GM19467 (cell line): ENCODE measurements at regions not wholly inside any gene's neighbourhood (a gene's known extent, or its start where the extent isn't known, plus 50 kb on each side); places are given as distances from the start of the nearest gene placed in this dataset.

Experiments used
- ATAC-seq: cut with Tn5 transposase; IDR thresholded peaks from one replicate; pipeline ENCODE4 v1.9.1; 2021; ENCODE audit warnings: mild to moderate bottlenecking, moderate library complexity; ENCODE audit not compliant: unreplicated experiment

DNA sequence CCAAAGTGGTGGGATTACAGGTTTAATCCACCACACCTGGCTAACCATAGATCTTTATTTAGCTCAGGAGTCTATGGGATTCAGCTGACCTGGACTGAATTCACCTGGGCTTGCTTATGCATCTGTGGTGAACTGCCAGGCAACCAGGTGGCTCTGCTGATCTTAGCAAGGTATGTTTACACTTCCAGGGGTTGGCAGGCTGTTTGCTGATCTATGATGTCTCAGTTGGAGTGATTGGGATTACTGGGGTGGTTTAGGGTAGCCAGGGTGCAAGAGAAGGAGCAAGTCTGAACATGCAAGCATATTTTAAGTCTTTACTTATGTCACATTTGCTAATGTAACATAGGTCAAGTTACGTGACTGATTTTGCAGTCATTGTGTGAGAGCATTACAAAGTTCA lies 63.6 kb upstream of the JAK2 start:
- ATAC-seq: no peak

DNA sequence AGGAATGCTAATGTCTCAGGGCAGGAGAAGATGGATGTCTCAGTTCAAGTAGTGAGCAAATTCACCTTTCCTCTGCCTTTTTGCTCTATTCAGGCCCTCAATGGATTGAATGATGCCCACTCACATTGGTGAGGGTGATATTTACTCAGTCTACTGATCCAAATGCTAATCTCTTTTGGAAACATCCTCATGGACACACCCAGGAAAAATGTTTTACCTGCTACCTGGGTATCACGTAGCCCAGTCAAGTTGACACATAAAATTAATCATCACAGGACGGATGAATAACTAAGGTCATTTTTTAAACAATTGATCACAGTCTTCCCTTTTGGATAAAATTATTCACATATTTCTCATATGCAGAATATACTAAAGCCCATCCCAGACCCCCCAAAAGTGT lies 63.0 kb upstream of the JAK2 start:
- ATAC-seq: no peak

DNA sequence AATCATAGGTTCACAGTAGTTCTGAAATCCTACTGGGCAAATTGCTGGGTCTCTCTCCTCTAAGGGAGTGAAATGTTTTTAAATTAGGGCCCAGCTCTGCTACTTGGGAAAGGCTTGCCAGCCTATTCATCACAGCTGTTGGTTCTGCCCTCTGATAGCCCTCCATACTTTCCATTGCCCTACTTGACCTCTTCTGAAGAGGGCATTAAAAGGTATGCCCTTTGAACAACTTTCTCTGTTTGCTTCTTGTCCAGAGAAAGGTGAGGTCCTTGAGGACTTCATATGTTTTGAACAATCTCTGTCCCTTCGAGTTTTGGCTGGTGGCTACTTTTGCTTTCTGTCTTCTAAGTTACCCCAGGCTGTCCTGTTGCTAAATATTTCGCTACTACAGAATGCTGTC lies 62.3 kb upstream of the JAK2 start:
- no peak for ATAC-seq

DNA sequence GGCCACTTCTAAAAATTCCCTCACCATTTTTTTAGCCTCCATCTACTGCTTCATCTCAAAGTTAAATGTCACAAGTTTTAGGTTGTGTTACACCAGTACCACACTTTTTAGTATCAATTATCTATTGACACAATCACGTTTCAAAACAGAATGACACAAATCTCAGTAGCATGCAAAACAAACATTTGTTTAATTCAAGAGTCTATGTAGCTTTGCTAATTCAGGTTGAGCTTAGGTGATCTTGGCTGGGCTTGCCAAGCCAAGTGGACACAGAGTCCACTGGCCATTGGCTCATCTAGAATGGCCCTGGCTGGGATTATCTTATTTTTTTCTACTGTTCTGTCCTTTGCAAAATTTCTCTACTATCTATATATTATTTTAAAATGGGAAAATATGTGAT lies 61.9 kb upstream of the JAK2 start:
- ATAC-seq: no peak

DNA sequence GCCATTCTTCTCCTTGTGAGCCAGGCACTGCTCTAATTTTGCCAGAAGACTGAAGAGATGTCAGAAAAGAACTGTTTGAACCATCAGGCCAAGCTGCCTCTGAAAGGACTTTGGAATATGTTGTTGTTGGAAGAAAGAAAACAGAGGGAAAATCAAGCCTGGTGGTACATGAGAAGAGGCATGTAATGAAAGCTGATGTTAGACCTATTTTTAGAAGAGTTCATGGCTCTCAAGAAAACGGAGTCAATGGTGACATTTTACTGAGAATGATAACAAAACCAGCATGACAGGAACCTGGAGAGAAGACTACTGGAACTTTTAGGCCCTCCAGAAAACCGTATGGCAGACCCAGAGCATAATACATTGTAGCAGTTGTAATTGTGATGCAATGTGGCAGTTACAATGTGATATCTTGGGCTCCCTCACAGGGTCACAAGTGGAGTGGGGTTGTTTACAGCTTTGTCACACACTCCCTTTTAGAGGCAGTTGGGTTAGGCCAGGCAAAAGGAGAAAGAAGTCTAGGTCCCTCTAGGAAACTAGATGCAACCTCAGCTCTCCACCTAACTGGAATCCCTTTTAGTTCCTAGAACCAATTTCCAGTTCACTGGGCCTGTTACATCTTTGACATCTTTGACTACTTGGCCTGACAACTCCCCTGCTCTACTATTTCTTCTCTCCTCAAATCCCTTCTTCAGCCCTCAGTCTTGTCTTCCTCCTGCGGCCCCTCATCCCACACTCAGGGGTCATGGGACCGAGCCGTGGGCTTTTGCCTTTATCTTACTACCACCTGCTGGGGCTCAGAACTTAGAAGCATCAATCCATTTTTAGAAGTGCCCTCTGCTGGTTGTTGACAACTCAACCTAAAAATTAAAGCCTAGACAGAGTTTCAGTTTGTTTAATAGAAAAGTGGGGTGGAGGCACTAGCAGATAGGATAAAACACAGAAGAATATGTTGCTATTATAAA lies 61.2 kb upstream of the JAK2 start:
- peak; percentile 55 for ATAC-seq

DNA sequence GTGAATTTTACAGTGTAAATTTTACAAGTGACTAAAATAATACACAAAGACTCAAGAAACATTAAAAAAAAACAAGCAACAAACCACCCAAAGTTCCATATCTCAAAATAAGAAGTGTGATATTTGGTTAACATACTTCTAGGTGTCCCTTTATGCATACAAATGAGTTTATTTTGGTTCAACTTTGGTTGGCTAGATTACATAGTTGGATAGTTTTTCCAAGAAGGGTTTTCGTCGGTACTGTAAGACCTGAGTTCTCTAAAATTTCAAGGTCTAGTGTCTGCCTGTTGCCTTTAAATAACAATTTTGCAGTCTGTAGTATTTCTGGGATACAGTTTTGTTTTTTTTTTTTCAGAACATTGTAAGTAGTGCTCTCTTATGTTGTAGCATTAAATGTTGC lies 58.8 kb upstream of the JAK2 start:
- ATAC-seq: no peak

DNA sequence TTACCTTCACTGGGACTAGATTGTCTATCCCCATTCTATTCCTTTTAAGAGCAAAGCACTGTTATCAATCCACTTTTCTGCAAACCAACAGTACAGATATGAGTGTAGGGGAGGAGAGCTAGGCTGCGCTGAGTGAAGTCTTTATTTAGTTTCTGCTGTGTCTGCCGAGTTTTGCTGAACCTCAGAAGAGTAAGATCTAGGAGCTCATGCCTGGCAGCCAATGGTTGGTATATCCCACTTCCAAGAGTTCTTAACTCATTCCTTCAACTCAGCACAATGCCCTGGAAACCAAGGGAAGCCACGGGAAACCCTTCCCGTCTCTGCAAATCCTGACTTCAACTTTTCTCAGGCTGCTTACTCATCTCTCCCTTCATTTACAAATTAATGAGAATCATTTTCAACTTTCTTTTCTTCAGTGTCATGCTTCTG lies 58.0 kb upstream of the JAK2 start:
- ATAC-seq: no peak

DNA sequence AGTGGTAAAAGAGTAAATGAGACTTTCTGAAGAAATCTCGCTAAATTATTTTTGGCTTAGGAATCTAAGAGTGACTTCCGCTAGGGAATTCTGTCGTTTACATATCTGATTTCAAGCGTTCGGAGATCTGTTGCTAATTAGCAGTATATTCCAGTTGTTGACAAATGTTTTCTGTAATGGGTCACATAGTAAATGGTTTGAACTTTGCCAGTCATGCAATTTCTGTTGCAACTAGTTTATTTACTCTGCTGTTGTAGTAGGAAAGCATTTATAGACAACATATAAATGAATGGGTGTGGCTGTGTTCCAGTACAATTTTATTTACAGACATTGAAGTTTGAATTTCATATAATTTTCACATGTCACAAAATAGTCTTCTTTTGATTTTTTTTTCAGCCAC lies 57.4 kb upstream of the JAK2 start:
- no peak for ATAC-seq

DNA sequence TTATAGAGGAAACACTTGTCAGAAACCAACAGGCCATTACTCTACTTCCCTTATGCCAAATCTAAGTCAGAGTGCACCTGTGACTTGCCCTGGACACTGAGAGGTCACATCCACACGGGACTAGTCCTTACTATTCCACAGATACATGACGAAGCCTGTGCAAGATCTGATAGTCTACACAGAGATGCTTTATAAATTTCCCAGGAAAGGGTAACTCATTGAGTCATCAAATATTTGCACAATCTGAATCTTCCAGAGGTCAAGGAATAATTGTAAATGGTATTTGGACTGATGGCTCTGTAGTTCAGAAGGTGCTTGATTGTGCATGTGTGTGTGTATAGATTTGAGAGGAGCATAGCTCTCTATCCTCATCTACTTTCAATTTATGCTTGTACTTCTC lies 55.2 kb upstream of the JAK2 start:
- no peak for ATAC-seq

DNA sequence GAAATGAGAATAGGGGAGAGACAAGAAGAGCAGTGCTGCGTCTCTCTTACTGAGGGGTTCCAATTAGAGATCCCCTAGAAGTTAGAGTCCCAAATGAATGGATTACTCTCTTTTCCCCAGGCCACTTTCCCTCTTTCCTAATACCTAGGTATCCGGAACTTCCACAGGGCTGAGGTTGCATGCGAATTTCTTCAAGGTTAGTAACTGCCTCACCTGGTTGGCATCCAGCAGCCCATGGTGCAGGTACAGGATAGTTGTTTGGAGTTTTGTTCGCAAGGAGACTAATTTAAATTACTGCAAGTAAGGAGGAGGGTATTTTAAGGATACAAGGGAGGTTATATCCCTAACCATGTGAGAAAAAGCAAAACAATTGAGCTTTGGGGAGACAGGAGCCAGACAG lies 52.4 kb upstream of the JAK2 start:
- ATAC-seq: no peak

DNA sequence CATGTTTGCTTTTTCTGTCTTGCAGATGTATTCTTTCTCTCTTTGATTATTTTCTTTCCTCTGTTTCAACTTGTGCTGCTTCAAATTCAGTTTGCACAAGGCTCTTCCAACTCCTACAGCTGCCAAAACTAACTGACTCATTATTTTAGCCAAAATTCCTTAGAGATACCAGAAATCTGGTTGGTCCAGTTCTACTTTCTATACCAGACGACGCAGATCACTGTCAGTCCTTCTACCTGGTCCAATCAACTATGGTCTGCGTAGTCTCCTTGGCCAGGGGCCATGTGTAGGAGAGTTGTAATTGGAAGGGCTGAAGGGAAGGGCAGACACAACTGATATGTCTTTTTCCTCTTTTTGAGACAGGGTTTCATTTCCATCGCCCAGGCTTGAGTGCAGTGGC lies 51.9 kb upstream of the JAK2 start:
- ATAC-seq: no peak

DNA sequence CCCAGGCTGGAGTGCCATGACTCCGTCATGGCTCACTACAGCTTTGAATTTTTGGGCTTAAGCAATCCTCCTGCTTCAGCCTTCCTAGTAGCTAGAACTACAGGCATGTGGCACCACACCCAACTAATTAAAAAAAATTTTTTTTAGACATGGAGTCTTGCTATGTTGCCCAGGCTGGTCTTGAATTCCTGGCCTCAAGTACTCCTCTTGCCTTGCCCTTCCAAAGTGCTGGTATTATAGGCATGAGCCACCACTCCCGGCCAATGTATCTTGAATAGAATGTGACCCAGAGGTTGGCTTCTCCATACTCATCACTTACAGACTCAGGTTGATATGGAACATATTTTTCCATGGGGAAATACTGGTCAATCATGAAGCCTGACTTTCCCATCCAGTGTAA lies 51.2 kb upstream of the JAK2 start:
- no peak for ATAC-seq

DNA sequence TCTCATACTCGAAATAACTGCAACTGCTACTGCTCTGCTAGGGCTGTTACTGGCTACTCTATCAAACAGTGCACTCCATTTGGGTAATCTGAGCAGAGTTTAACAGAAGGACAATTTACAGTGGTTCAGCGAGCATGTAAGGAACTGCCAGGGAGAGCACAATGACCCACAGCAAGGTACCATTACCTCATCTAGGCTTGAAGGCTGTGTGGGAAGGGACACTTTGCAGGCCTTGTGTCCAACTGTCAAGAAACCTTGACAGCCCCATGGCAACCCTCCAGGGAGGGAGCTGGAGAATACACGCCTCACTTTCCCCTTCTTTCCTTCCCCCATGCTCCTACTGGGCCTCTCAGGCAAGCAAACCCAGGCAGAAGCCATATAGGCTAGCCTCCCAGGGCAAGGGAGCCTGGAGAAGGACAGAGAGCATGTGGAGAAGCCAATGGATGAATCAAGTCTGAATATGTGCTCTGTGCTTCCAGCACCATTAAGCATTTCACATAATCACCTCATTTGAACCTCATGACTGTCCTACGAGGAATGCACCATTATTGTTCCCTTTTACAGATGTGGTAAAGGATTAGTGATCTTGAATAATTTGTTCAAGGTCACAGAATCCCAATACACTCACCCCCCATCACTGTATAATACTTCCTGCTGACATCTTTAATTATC lies 49.9 kb upstream of the JAK2 start:
- ATAC-seq: no peak
